ENCODE measurements at regions not wholly inside any gene's neighbourhood (a gene's known extent, or its start where the extent isn't known, plus 50 kb on each side); places are given as distances from the start of the nearest gene placed in this dataset.

- TF ChIP-seq CTCF (conservative IDR thresholded peaks at IDR 0.05; ENCODE audit: low read depth) = no peak
- CTCF ChIA-PET = no interaction called here
- no peak for DNase-seq (ENCODE audit: low spot score)
- H3K27ac ChIP-seq = no peak overlapping the region
- POLR2A ChIA-PET (ENCODE audit: low non-redundant PET) = no interaction called here
Observed at GRCh38 chr13:56338421-56338820, 802.3 kb upstream of the PRR20A start.

GRCh38 chr13:56347014-56347413 lies 793.7 kb upstream of the PRR20A start:
- no peak for DNase-seq (ENCODE audit: low spot score)
- ChIA-PET CTCF (no interaction called here), POLR2A (ENCODE audit: low non-redundant PET) (no interaction called here)
- no peak overlapping the region for H3K27ac ChIP-seq
- TF ChIP-seq CTCF (conservative IDR thresholded peaks at IDR 0.05; ENCODE audit: low read depth) = no peak

- ChIA-PET CTCF (interaction anchor here (0.6 to 1.1 kb wide), 2 partner anchors 19 to 438 kb away, joined by 3 read pairs; no protein-coding TSS in a partner anchor), POLR2A (ENCODE audit: low non-redundant PET) (no interaction called here)
- DNase-seq (ENCODE audit: low spot score) = no peak
- H3K27ac ChIP-seq = no peak overlapping the region
- no peak for TF ChIP-seq CTCF (conservative IDR thresholded peaks at IDR 0.05; ENCODE audit: low read depth)
Observed at GRCh38 chr13:56349866-56350265, 790.9 kb upstream of the PRR20A start.

- TF ChIP-seq CTCF (conservative IDR thresholded peaks at IDR 0.05; ENCODE audit: low read depth) = no peak
- no peak overlapping the region for H3K27ac ChIP-seq
- peak; percentile 17 for DNase-seq (ENCODE audit: low spot score)
- POLR2A ChIA-PET (ENCODE audit: low non-redundant PET) = no interaction called here
- CTCF ChIA-PET = interaction anchor here (0.6 to 1.1 kb wide), 2 partner anchors 16 to 20 kb away, joined by 3 read pairs; no protein-coding TSS in a partner anchor
Observed at GRCh38 chr13:56351041-56351440, 789.7 kb upstream of the PRR20A start.

- peak; percentile 14 for DNase-seq (ENCODE audit: low spot score)
- no peak for TF ChIP-seq CTCF (conservative IDR thresholded peaks at IDR 0.05; ENCODE audit: low read depth)
- ChIA-PET CTCF (no interaction called here), POLR2A (ENCODE audit: low non-redundant PET) (no interaction called here)
- H3K27ac ChIP-seq = no peak overlapping the region
Observed at GRCh38 chr13:56352361-56352760, 788.4 kb upstream of the PRR20A start.

GRCh38 chr13:56352901-56353300 lies 787.8 kb upstream of the PRR20A start:
- POLR2A ChIA-PET (ENCODE audit: low non-redundant PET) = no interaction called here
- CTCF ChIA-PET = no interaction called here
- no peak for TF ChIP-seq CTCF (conservative IDR thresholded peaks at IDR 0.05; ENCODE audit: low read depth)
- no peak for DNase-seq (ENCODE audit: low spot score)
- H3K27ac ChIP-seq = no peak overlapping the region

- CTCF ChIA-PET = interaction anchor here (0.6 kb wide), 1 partner anchor 611 kb away, joined by 3 read pairs; no protein-coding TSS in a partner anchor
- H3K27ac ChIP-seq = no peak overlapping the region
- POLR2A ChIA-PET (ENCODE audit: low non-redundant PET) = no interaction called here
- TF ChIP-seq CTCF (conservative IDR thresholded peaks at IDR 0.05; ENCODE audit: low read depth) = no peak
- no peak for DNase-seq (ENCODE audit: low spot score)
Observed at GRCh38 chr13:56356690-56357089, 784.0 kb upstream of the PRR20A start.

All from RWPE1 (cell line).